Forelimb muscle (tissue), 1 donor: ENCODE measurements at regions not wholly inside any gene's neighbourhood (a gene's known extent, or its start where the extent isn't known, plus 50 kb on each side); places are given as distances from the start of the nearest gene placed in this dataset.
A peak's percentile ranks its signal among the peaks of the same experiment; 100 is the strongest.

Experiments used
- DNase-seq: peaks from one replicate; pipeline ENCODE4 v3.0.0-alpha.2; 2013; ENCODE audit warnings: low read depth

DNA sequence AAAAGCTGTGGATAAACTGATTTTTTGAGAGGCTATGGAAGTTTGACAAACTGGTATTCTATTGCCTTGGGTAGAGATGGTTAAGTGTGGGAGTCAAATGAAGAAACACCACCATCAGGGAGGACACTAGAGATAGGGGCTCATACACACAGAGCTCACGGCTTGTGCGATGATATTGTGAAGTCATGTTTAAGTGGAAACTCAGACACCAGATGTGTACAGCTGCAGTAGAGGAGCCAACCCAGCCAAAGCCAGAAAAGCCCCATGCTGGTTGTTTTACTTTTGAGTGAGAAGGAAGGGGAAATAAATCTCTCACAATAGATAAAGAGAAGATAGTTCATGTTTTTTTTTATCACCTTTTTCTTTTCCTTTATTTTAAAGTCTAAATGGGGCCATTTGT, 377.7 kb downstream of the DMRT2 start:
- DNase-seq = peak; percentile 43

DNA sequence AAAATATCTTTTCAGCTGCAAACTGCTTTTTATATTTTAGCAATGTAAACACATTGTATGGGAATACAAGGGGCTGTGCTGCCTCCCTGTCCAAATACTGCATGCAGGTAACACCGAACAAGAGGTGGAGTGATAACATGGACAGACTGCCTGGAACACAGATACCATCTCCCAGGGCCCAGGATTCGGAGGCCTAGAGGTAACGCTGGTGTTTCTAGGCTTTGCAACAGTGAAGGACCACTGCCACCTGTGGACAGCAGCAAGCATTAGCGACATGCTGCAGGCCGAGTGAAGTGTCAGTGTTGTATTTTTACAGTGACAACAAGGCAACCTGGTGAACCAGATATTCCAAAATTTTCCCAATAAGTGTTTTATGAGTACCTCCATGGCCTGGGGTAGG, 379.1 kb downstream of the DMRT2 start:
- DNase-seq = peak; percentile 38

- DNase-seq = no peak
Measured at GRCh38 chr9:1431461-1431860, 381.3 kb downstream of the DMRT2 start.

- peak; percentile 39 for DNase-seq
Measured at GRCh38 chr9:1434052-1434767, 384.1 kb downstream of the DMRT2 start.

DNA sequence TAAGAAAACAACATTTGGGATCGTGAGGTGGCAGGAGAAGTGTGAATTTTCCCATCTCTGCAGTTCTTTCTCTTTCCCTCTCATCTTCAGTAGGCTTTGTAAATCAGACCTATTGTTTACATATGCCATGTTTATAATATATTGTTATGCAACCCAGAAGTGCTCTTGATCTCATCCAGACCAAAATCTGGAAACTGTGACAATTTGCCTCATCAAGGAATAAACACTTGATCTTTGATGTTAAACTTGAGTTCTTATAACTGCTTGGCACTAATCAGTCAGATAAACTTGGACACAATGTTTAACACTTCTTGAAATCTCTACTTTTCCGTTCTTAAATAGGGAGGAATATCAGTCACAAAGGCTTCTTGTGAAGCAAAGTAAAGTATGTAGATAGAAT, 384.7 kb downstream of the DMRT2 start:
- DNase-seq = no peak

DNA sequence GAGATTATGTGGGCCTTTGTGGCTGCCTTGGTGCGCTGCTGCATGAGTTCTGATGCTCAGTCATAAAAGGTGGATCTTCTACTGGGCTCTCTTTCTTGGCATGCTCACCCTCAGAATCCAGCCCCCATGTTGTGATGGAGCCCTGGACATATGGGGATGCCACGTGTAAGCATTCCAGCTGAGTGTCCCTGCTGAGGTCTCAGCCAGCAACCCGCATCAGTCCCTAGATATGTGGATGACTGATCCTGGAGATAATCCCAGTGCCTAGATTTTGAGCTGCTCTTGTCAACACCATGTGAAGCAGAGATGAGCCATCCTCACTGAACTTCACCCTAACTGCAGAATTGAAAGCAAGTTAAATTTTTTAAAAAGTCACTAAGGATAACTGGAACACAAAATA, 390.1 kb downstream of the DMRT2 start:
- DNase-seq = no peak

- DNase-seq = no peak
Measured at GRCh38 chr9:1442105-1442504, 391.9 kb downstream of the DMRT2 start.

- DNase-seq = no peak
Measured at GRCh38 chr9:1443450-1443849, 393.3 kb downstream of the DMRT2 start.

DNA sequence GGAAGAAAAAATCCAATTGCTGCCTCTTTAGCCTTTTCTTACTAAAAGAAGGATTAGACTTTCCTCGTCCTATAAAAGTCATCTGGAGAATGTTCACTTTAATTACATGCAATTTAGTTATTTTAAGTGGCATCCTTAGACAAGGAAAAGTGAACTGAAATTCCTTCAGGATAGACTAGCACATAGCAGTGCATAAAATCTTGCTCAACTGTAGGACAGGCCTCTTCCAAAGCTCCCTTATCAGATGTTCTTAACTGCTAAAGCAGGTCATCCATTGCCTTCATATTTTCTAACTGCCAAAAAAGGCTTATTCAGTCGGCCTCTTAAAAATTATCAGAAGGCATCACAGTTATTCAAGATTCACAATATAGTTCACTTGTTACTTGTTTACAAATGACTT, 396.5 kb downstream of the DMRT2 start:
- no peak for DNase-seq

DNA sequence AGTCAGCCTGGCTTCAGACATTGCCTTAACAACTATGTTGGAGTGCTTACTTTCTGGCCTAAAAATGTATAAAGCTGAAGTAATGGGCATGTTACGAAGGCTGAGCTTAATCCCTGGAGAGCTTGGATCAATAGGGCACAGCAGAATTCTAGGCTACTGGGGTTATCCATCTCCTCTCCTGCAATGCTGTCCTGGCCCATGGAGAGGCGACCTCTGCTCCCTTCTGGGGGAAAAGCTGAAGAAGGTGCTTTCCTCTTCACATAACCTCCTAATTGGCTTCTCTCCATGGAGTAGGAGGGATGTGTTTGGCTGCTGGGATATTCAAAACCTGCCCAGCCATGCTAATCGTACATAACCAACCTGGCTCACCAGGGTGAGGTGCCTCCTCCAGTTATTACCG, 403.5 kb downstream of the DMRT2 start:
- no peak for DNase-seq

- no peak for DNase-seq
Measured at GRCh38 chr9:1454211-1454610, 404.1 kb downstream of the DMRT2 start.

GRCh38 chr9:1454616-1455347, 404.6 kb downstream of the DMRT2 start:
- DNase-seq = peak; percentile 62

DNA sequence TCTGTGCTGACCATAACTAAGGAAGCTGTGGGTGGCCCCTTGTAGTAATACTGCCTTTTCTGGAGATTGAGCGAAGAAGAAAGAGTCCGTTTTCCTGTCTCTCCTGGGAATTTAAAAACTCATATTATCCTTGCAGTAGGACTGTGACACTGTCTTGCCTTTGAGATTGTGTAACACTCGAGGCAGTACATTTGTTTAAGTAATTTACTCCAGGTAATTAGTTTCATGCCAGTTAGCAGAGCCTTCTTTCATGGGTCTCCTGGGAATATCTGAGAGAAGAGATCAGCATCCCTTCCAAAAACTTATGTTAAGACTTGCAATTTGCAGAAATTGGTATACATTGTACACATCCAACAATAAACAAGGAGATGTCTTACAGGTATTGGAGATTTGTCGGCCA, 405.6 kb downstream of the DMRT2 start:
- DNase-seq = no peak

- no peak for DNase-seq
Measured at GRCh38 chr9:1456301-1457024, 406.3 kb downstream of the DMRT2 start.

DNA sequence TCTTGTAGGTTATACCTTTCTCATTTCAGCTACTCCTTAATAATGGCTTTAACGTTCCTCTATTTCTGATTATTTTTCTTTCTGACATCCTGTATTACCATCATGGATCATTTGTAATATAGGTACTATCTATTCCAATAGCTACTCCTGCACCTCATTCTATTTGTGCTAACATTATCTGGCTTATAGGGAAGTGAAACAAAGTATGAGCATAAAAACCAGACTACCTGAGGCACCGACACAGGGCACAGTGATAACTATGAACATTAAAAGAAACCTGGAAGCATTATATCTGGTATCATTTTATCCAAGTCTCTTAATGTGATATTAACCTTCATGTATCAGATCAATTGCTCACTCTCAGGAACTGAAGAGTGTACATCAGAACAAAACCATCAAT, 407.3 kb downstream of the DMRT2 start:
- DNase-seq = no peak

- DNase-seq = no peak
Measured at GRCh38 chr9:1458503-1458902, 408.3 kb downstream of the DMRT2 start.

DNA sequence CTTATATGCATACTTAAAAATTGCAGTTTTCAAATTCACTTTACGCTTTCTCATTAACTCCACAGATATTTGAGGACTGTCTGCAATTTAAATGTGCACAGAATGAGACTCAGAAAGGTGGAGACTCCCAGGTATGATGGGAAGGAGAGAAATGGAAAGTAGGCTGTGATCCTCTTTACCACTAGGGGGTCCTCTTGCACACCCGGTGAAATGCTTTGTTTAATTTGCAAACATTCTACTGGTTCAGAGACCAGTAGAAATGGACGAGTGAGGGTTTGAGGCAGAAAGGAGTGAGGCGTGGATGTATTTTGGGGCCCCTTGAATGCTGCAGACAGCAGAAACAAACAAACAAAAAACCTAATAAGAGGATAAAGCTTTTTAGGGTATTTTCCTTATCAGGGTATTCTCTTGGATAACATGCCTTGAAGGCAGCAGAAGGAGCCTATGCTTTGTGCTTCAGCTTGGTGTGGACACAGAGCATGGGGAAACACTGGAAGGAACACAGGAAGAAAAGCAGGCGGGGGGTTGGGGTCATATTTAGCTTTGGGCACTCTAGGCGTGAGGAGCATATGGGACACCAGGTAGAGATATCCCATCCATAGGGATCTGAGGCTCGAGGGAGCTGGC, 410.1 kb downstream of the DMRT2 start:
- no peak for DNase-seq

- no peak for DNase-seq
Measured at GRCh38 chr9:1461812-1462211, 411.7 kb downstream of the DMRT2 start.

- DNase-seq = no peak
Measured at GRCh38 chr9:1462626-1463308, 412.6 kb downstream of the DMRT2 start.

- DNase-seq = no peak
Measured at GRCh38 chr9:1469996-1470395, 419.8 kb downstream of the DMRT2 start.

GRCh38 chr9:1473956-1474634, 423.9 kb downstream of the DMRT2 start:
- DNase-seq = no peak
